ENCODE measurements at regions not wholly inside any gene's neighbourhood (a gene's known extent, or its start where the extent isn't known, plus 50 kb on each side); places are given as distances from the start of the nearest gene placed in this dataset.

GRCh38 chr10:129029851-129030602, 437.0 kb upstream of the MGMT start:
- H3K4me1 ChIP-seq (ENCODE audit: control insufficient read depth in 2 of 2, insufficient read depth in 2 of 2, low read length in 2 of 2): peaks cover 0 to 3% of the 10 kb centered on the region in 2 donors
- H3K4me3 ChIP-seq (ENCODE audit: low read length in 2 of 2): no peak overlapping the region
- peaks cover 4 to 12% of the 10 kb centered on the region in 2 donors for H3K27me3 ChIP-seq (ENCODE audit: control insufficient read depth in 2 of 2, insufficient read depth in 1 of 2, low read length in 1 of 2)
- no peaks in the 10 kb centered on the region for H3K9me3 ChIP-seq (ENCODE audit: control insufficient read depth in 2 of 2, insufficient read depth in 1 of 2, low read length in 1 of 2)
- no peak overlapping the region for H3K27ac ChIP-seq (ENCODE audit: low read depth in 1 of 2, low read length in 1 of 2)
- DNase-seq (ENCODE audit: low read depth in 6 of 9, low spot score in 9 of 9): no peak
- WGBS: 96% methylated on average over 14 of the region's 14 CpGs
- H3K36me3 ChIP-seq (ENCODE audit: control insufficient read depth in 2 of 2, insufficient read depth in 2 of 2, low read length in 1 of 2): no peaks in the 10 kb centered on the region

- 95% methylated on average over 14 of the region's 14 CpGs for WGBS
- DNase-seq (ENCODE audit: low read depth in 6 of 9, low spot score in 9 of 9): no peak
- Histone ChIP-seq H3K27me3 (ENCODE audit: control insufficient read depth in 2 of 2, insufficient read depth in 1 of 2, low read length in 1 of 2) (peaks cover 4 to 15% of the 10 kb centered on the region in 2 donors), H3K36me3 (ENCODE audit: control insufficient read depth in 2 of 2, insufficient read depth in 2 of 2, low read length in 1 of 2) (no peaks in the 10 kb centered on the region), H3K4me3 (ENCODE audit: low read length in 2 of 2) (no peak overlapping the region), H3K9me3 (ENCODE audit: control insufficient read depth in 2 of 2, insufficient read depth in 1 of 2, low read length in 1 of 2) (no peaks in the 10 kb centered on the region), H3K27ac (ENCODE audit: low read depth in 1 of 2, low read length in 1 of 2) (no peak overlapping the region), H3K4me1 (ENCODE audit: control insufficient read depth in 2 of 2, insufficient read depth in 2 of 2, low read length in 2 of 2) (peaks cover 0 to 6% of the 10 kb centered on the region in 2 donors)
These were observed 436.5 kb upstream of the MGMT start for GRCh38 chr10:129030603-129030895.

- no peaks in the 10 kb centered on the region for H3K9me3 ChIP-seq (ENCODE audit: control insufficient read depth in 2 of 2, insufficient read depth in 1 of 2, low read length in 1 of 2)
- H3K36me3 ChIP-seq (ENCODE audit: control insufficient read depth in 2 of 2, insufficient read depth in 2 of 2, low read length in 1 of 2): no peaks in the 10 kb centered on the region
- DNase-seq (ENCODE audit: low read depth in 6 of 9, low spot score in 9 of 9): peak in 5 of 9 donors; percentile 13 to 52 (median 25)
- peaks cover 0 to 13% of the 10 kb centered on the region in 2 donors for H3K4me1 ChIP-seq (ENCODE audit: control insufficient read depth in 2 of 2, insufficient read depth in 2 of 2, low read length in 2 of 2)
- no peak overlapping the region for H3K4me3 ChIP-seq (ENCODE audit: low read length in 2 of 2)
- peaks cover 4 to 21% of the 10 kb centered on the region in 2 donors for H3K27me3 ChIP-seq (ENCODE audit: control insufficient read depth in 2 of 2, insufficient read depth in 1 of 2, low read length in 1 of 2)
- WGBS: 47% methylated on average over 21 of the region's 21 CpGs
- no peak overlapping the region for H3K27ac ChIP-seq (ENCODE audit: low read depth in 1 of 2, low read length in 1 of 2)
These were observed 435.8 kb upstream of the MGMT start for GRCh38 chr10:129030996-129031843.

GRCh38 chr10:129031844-129032150, 435.2 kb upstream of the MGMT start:
- WGBS: under 1% methylated on average over 2 of the region's 2 CpGs
- DNase-seq (ENCODE audit: low read depth in 6 of 9, low spot score in 9 of 9): no peak
- no peaks in the 10 kb centered on the region for H3K36me3 ChIP-seq (ENCODE audit: control insufficient read depth in 2 of 2, insufficient read depth in 2 of 2, low read length in 1 of 2)
- H3K27me3 ChIP-seq (ENCODE audit: control insufficient read depth in 2 of 2, insufficient read depth in 1 of 2, low read length in 1 of 2): peaks cover 4 to 23% of the 10 kb centered on the region in 2 donors
- H3K27ac ChIP-seq (ENCODE audit: low read depth in 1 of 2, low read length in 1 of 2): no peak overlapping the region
- H3K4me3 ChIP-seq (ENCODE audit: low read length in 2 of 2): no peak overlapping the region
- H3K9me3 ChIP-seq (ENCODE audit: control insufficient read depth in 2 of 2, insufficient read depth in 1 of 2, low read length in 1 of 2): no peaks in the 10 kb centered on the region
- H3K4me1 ChIP-seq (ENCODE audit: control insufficient read depth in 2 of 2, insufficient read depth in 2 of 2, low read length in 2 of 2): peaks cover 0 to 18% of the 10 kb centered on the region in 2 donors

GRCh38 chr10:129032372-129033313, 434.4 kb upstream of the MGMT start:
- Histone ChIP-seq H3K36me3 (ENCODE audit: control insufficient read depth in 2 of 2, insufficient read depth in 2 of 2, low read length in 1 of 2) (no peaks in the 10 kb centered on the region), H3K27me3 (ENCODE audit: control insufficient read depth in 2 of 2, insufficient read depth in 1 of 2, low read length in 1 of 2) (peaks cover 4 to 23% of the 10 kb centered on the region in 2 donors), H3K9me3 (ENCODE audit: control insufficient read depth in 2 of 2, insufficient read depth in 1 of 2, low read length in 1 of 2) (no peaks in the 10 kb centered on the region), H3K27ac (ENCODE audit: low read depth in 1 of 2, low read length in 1 of 2) (no peak overlapping the region), H3K4me1 (ENCODE audit: control insufficient read depth in 2 of 2, insufficient read depth in 2 of 2, low read length in 2 of 2) (peaks cover 0 to 23% of the 10 kb centered on the region in 2 donors), H3K4me3 (ENCODE audit: low read length in 2 of 2) (no peak overlapping the region)
- DNase-seq (ENCODE audit: low read depth in 6 of 9, low spot score in 9 of 9): no peak
- WGBS: 94% methylated on average over 28 of the region's 28 CpGs

GRCh38 chr10:129033340-129033739, 433.7 kb upstream of the MGMT start:
- Histone ChIP-seq H3K4me3 (ENCODE audit: low read length in 2 of 2) (no peak overlapping the region), H3K9me3 (ENCODE audit: control insufficient read depth in 2 of 2, insufficient read depth in 1 of 2, low read length in 1 of 2) (no peaks in the 10 kb centered on the region), H3K36me3 (ENCODE audit: control insufficient read depth in 2 of 2, insufficient read depth in 2 of 2, low read length in 1 of 2) (no peaks in the 10 kb centered on the region), H3K27ac (ENCODE audit: low read depth in 1 of 2, low read length in 1 of 2) (no peak overlapping the region), H3K27me3 (ENCODE audit: control insufficient read depth in 2 of 2, insufficient read depth in 1 of 2, low read length in 1 of 2) (peaks cover 4 to 23% of the 10 kb centered on the region in 2 donors), H3K4me1 (ENCODE audit: control insufficient read depth in 2 of 2, insufficient read depth in 2 of 2, low read length in 2 of 2) (peaks cover 0 to 23% of the 10 kb centered on the region in 2 donors)
- DNase-seq (ENCODE audit: low read depth in 6 of 9, low spot score in 9 of 9): no peak
- WGBS: 91% methylated on average over 8 of the region's 8 CpGs

- H3K36me3 ChIP-seq (ENCODE audit: control insufficient read depth in 2 of 2, insufficient read depth in 2 of 2, low read length in 1 of 2): no peaks in the 10 kb centered on the region
- DNase-seq (ENCODE audit: low read depth in 6 of 9, low spot score in 9 of 9): no peak
- H3K4me1 ChIP-seq (ENCODE audit: control insufficient read depth in 2 of 2, insufficient read depth in 2 of 2, low read length in 2 of 2): peaks cover 0 to 23% of the 10 kb centered on the region in 2 donors
- H3K27me3 ChIP-seq (ENCODE audit: control insufficient read depth in 2 of 2, insufficient read depth in 1 of 2, low read length in 1 of 2): peaks cover 4 to 23% of the 10 kb centered on the region in 2 donors
- H3K27ac ChIP-seq (ENCODE audit: low read depth in 1 of 2, low read length in 1 of 2): no peak overlapping the region
- WGBS: 29% methylated on average over 14 of the region's 14 CpGs
- no peak overlapping the region for H3K4me3 ChIP-seq (ENCODE audit: low read length in 2 of 2)
- H3K9me3 ChIP-seq (ENCODE audit: control insufficient read depth in 2 of 2, insufficient read depth in 1 of 2, low read length in 1 of 2): no peaks in the 10 kb centered on the region
These were observed 433.2 kb upstream of the MGMT start for GRCh38 chr10:129033790-129034272.

GRCh38 chr10:129035052-129035827, 431.8 kb upstream of the MGMT start:
- Histone ChIP-seq H3K27ac (ENCODE audit: low read depth in 1 of 2, low read length in 1 of 2) (peak overlapping the region in 1 of 2 donors; percentile 36), H3K27me3 (ENCODE audit: control insufficient read depth in 2 of 2, insufficient read depth in 1 of 2, low read length in 1 of 2) (peaks cover 4 to 25% of the 10 kb centered on the region in 2 donors), H3K9me3 (ENCODE audit: control insufficient read depth in 2 of 2, insufficient read depth in 1 of 2, low read length in 1 of 2) (no peaks in the 10 kb centered on the region), H3K4me1 (ENCODE audit: control insufficient read depth in 2 of 2, insufficient read depth in 2 of 2, low read length in 2 of 2) (peaks cover 0 to 23% of the 10 kb centered on the region in 2 donors), H3K4me3 (ENCODE audit: low read length in 2 of 2) (no peak overlapping the region), H3K36me3 (ENCODE audit: control insufficient read depth in 2 of 2, insufficient read depth in 2 of 2, low read length in 1 of 2) (no peaks in the 10 kb centered on the region)
- DNase-seq (ENCODE audit: low read depth in 6 of 9, low spot score in 9 of 9): peak in 3 of 9 donors; percentile 12 to 57 (median 33)
- WGBS: 9% methylated on average over 24 of the region's 24 CpGs

Measured in thymus (tissue), 11 donors.